ENCODE measurements at regions not wholly inside any gene's neighbourhood (a gene's known extent, or its start where the extent isn't known, plus 50 kb on each side); places are given as distances from the start of the nearest gene placed in this dataset.
A peak's percentile ranks its signal among the peaks of the same experiment; 100 is the strongest.

DNA sequence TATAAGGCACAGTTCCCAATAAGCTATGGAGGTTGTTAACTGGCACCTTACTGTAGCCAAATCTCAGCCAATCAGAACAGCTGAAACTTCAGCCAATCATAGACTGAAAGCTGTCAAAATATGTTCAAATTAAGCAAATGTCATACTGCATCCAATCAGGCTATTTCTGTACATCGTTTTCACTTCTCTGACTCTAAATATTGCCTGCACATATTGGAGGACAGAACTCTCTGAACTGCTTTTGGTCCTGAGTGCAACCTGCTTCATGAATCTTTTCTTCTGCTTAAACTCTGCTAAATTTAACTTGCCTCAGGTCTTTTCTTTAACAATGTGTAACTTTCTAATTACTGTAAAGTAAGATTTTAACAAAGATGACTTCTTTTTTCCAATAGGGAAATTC lies 1198.9 kb upstream of the PCDH7 start:
- DNase-seq (ENCODE audit: low spot score) = no peak

DNA sequence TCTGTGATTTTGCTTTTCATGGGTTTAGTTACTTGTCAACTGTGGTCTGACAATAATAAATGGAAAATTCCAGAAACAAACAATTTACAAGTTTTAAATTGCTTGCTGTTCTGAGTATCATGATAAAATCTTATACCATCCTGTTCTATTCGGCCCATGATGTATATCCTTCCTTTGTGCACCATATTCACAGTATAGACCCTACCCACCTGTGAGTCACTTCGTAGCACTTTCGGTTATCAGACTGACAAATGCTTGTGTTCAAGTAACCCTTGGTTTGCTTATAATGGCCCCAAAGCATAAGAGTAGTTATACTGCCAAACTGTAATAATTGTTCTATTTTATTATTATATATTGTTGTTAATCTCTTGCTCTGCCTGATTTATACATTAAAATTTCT lies 1183.4 kb upstream of the PCDH7 start:
- DNase-seq (ENCODE audit: low spot score) = no peak

GRCh38 chr4:29538889-29539646 lies 1181.1 kb upstream of the PCDH7 start:
- no peak for DNase-seq (ENCODE audit: low spot score)

- DNase-seq (ENCODE audit: low spot score) = no peak
Measured at GRCh38 chr4:29540439-29541102, 1179.6 kb upstream of the PCDH7 start.

- no peak for DNase-seq (ENCODE audit: low spot score)
Measured at GRCh38 chr4:29541757-29542156, 1178.4 kb upstream of the PCDH7 start.

DNA sequence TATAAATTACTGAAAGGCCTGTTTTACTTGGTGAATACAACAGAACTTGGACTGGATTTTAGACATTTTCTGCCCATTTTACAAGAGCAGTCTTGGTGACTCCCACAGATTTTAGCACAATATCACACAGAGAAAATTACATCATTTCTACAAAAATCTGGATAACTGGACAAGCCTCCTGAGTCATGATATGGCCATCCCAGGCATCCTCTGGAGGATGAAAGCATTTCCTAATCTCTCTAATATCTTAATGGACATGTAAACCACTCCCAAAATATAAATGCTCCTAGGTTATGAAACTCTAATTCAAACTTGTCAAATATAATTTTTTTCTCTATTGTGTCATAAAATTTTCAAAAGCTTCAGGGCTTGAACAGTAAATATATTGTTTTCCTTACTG lies 1170.8 kb upstream of the PCDH7 start:
- DNase-seq (ENCODE audit: low spot score) = no peak

DNA sequence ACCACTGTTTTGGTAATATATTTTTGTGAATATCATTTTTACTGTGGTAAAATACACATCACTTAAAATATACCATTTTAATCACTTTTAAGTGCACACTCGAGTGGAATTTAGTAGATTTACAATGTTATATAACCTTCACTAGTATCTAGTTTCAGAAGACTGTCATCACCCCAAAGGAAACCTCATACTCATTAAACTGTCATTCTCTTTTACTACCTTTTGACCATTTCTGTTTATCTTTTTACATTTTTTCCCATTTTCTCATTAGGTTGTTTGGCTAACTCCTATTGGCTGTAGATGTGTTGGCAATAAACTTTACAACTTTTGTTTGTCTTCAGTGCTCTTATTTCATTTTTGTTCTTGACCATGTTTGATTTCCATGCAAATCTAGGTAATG lies 1168.3 kb upstream of the PCDH7 start:
- DNase-seq (ENCODE audit: low spot score) = no peak

- DNase-seq (ENCODE audit: low spot score) = peak; percentile 43
Measured at GRCh38 chr4:29553846-29554245, 1166.3 kb upstream of the PCDH7 start.

DNA sequence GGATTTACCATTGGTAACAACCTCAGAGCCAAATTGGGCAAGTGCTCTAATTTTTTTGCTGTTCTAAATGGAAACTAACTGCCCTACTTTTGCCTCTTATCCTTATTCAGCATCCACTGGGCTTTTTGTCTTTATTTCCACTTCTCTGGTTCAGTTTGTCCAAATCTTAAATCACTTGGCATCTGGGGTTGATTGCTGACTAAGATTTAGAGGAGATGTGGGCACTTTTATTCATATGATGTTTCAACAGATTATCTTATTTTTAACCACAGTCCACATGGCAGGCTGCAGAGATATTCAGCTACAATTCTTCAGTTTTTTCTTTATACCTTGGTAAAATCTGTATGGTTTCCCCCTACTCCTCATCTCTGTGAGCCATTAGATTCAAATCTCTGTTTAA lies 1161.4 kb upstream of the PCDH7 start:
- no peak for DNase-seq (ENCODE audit: low spot score)

- DNase-seq (ENCODE audit: low spot score) = no peak
Measured at GRCh38 chr4:29559286-29559685, 1160.9 kb upstream of the PCDH7 start.

DNA sequence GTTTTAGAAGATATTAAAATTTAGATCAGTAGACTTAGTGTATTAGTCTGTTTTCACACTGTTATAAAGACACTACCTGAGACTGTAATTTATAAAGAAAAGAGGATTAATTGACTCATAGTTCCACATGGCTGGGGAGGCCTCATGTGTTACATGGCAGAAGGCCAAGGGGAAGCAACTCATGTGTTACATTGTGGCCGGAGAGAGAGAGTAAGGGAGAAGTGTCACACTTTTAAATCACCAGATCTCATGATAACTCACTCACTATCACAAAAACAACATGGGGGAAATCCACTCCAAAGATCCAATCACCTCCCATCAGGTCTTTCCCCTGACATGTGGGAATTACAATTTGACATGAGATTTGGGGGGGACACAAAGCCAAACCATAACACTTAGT lies 1159.7 kb upstream of the PCDH7 start:
- DNase-seq (ENCODE audit: low spot score) = no peak

DNA sequence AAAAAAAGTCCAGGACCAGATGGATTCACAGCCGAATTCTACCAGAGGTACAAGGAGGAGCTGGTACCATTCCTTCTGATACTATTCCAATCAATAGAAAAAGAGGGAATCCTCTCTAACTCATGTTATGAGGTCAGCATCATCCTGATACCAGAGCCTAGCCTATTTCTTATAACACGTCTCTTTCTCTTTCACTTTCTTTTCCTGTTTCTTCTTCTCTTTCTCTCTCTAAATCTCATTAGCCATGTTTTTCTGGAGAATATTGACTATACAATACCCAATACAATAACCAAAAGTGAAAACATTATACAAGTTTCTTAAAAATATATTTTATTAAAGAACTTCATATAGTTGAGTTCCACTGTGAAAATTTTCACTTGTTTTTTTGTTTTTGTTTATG lies 1154.9 kb upstream of the PCDH7 start:
- DNase-seq (ENCODE audit: low spot score) = no peak

DNA sequence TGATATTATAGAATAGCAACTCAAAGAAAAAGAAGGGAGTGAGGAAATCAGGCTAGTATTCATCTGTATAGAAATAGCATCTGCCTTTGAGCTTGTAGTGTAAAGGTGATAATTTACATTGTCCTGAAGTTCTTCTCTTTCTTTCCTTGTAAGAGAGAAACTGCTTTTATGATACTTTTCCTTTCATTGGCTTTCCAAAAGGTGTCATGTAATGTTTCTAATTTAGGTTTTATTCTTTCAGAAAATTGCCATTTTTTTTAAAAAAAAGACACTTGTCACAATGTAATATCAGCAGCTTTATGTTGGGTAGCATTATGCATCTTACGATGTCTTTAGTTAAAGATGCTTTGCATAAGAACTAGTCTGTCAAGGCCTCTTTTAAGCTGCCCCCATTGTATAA lies 1153.8 kb upstream of the PCDH7 start:
- no peak for DNase-seq (ENCODE audit: low spot score)

- DNase-seq (ENCODE audit: low spot score) = no peak
Measured at GRCh38 chr4:29571322-29571721, 1148.8 kb upstream of the PCDH7 start.

DNA sequence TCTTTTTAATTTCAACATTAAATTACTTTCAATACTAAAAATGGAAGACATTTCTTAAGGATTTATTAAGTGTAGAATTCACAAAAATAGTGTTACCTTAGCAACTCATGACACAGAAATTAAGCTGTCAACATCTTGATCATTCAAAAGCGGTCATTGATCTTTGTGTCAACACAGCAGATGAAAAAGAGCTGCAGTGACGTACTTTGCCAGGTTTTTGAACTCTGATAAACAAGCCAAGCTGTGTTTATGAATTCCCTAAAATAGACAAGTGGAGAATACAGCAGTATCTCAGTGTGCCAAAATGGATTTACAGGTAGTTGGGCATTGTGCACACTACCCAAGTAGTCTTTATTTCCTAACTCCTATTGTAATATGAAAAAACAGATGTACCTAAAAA lies 1141.8 kb upstream of the PCDH7 start:
- no peak for DNase-seq (ENCODE audit: low spot score)

DNA sequence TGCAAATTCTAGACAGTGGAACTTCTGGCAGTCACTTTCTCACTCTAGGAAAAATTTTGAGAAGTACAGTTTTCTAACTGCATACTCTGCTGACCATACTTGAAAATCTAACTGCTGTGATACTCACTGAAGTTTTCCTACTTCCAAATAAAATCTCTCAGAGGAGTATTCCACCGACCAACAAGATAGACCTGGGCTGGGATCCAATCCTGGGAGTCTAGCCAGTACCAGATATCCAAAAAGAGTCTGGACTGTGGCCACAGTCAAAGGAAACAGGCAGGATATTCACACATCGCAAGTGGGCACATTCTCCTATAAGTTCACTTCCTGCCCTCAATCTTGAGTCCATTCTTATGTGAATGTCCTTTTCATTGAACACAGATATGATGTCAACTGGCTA lies 1138.7 kb upstream of the PCDH7 start:
- DNase-seq (ENCODE audit: low spot score) = no peak

DNA sequence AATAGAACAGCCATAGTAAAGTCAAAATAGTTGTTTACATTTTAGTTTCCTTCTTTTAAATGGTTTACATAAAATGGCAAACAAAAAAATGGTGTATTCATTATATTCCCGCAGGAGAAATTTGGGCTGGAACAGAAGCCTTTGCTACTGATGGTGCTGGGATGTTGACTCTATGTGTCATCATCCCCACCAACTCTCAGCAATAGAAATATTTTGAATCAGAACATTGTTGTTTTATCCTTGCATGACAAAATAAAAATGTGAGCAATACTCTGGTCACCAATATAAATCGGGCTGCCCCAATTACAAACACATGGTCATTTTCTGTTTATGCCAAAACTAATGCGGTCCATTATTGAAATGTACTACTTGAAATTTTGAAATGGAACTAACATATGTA lies 1131.6 kb upstream of the PCDH7 start:
- no peak for DNase-seq (ENCODE audit: low spot score)

DNA sequence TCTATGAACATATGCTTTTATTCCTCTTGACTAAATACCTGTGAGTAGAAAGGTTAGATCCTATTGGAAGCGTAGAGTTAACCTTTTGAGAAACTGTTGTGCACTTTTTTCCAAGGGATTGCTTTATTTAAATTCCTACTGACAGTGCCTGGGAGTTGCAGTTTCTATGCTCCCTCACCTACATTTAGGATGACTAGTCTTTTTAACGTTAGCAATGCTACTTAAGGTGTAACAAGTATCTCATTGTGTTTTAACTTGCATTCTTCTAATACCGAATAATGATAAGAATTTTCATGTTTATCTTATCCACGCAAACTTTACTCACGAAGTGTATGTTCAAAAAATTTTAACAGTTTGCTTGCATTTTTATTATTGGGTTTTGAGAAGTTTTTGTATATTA lies 1123.9 kb upstream of the PCDH7 start:
- no peak for DNase-seq (ENCODE audit: low spot score)

DNA sequence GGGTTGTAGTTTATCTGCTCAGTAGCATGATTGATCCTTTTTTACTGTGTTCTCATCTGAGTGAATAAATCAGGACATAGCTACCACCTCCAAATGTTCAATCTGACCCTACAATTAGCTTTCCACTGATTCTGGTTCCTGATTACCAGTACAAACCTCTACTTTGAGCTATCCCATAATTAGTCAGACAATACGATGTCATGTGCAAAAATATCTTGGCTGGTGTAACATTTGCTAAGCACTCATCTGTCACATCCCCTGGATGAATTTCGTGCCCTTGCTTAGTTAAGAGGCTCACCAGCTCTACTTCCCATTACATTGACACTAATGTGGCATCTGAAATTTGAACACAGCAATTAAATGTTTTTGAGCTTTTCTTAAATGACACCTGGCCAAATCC lies 1101.0 kb upstream of the PCDH7 start:
- DNase-seq (ENCODE audit: low spot score) = no peak

- DNase-seq (ENCODE audit: low spot score) = no peak
Measured at GRCh38 chr4:29632199-29632598, 1088.0 kb upstream of the PCDH7 start.

DNA sequence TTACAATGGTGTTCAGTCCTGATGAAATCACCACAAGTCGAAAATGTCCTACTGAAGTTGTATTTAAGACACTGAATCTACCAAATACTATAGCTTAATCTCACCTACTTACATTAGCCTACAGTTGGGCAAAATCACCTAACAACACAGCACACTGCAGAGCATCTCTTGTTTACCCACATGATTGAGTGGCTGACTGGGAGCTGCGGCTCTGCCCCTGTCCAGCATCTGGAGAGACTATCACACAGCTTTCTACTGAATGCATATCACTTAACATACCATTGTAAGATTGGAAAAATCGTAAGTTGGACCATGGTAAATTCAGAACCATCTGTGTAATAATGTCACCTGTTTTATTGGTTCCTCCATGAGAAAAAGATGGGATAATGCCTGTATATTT lies 1083.2 kb upstream of the PCDH7 start:
- DNase-seq (ENCODE audit: low spot score) = no peak

- no peak for DNase-seq (ENCODE audit: low spot score)
Measured at GRCh38 chr4:29653221-29653620, 1066.9 kb upstream of the PCDH7 start.

- DNase-seq (ENCODE audit: low spot score) = no peak
Measured at GRCh38 chr4:29680644-29681043, 1039.5 kb upstream of the PCDH7 start.

DNA sequence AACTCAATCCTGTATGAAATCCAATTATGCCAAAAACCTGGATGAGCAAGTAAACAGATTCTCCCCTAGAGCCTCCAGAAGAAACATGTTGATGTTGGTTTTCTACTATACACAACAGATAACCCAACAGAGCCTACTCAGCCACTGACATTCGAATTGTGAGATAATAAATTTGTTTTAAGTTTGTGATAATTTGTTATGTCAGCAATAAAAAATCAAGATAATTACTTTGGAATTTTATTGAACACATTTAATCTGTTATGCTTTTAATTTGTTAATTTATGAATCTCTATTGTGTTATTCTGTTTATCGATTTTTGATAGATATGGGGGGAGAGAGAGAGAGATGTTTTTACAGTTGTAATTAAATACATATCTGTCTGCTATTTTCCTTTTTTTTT lies 1016.1 kb upstream of the PCDH7 start:
- DNase-seq (ENCODE audit: low spot score) = no peak

Data from D341Med (cell line).